Bone marrow (tissue), 2 donors: ENCODE measurements at regions not wholly inside any gene's neighbourhood (a gene's known extent, or its start where the extent isn't known, plus 50 kb on each side); places are given as distances from the start of the nearest gene placed in this dataset.

ENCODE experiments used
- DNase-seq, 2 donors: peaks; one replicate each; lab custom pipeline; 2025; lab: John Stamatoyannopoulos, UW

DNA sequence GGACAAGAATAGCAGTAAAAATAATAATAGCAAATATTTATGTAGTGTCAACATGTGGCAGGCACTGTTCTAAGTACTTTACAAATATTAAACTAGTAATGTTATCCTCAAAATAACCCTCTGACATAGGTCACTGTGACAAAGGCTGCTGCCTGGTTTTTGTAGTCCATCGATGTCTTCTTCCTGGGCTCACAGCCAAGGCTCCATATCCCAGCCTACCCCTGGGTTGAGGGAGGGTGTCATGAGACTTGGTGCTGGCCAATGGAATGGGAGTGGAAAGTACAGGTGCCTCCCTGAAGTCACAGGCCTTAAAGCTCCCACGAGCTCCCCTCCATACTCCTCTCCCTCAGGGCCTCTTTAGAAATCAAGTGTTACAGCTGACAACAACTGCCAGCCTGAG lies 159.3 kb downstream of the CYRIA start:
- no peak for DNase-seq

DNA sequence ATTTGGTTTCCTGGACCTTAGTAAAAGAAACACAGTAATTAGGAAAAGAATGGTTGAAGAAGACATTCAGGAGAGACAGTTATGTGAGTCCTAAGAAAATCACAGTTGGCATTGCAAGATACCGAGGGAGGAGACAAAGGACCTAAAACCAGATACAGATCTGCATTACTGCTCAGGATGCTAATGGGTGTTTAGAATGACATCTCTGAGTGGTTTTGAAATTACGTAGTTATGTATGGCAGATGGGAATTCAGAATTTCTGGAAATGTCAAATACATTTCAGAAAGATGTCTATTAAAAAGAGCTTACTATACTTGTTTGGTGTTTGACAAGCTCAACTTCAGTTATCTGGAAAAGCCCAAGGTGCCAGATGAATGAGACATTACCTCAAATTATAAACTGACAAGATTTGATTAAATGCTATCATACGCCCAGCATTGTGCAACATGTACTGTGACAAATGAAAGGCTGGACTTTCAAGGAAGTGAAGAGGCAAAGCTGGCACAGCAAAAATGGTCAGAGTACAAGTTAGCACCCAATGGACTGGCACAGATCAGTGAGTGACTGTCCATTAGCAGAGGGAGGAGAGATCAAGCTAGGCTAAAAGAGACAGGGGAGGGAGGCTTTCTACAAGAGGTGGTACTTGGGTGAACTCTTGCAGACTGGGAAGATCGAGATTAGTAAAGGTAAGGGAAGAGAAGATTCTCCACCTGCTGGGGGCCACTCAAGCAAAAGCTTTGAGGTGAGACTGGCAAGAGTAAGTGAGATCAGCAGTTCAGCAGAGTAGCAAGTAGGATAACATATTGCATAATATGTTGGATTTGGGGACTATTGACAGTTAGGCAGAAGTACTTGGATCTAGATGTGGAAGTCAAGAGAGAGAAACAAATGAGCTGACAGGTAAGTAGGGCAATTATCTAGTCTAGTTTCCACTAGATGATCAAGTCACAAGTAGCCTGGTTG lies 168.9 kb downstream of the CYRIA start:
- DNase-seq: no peak

DNA sequence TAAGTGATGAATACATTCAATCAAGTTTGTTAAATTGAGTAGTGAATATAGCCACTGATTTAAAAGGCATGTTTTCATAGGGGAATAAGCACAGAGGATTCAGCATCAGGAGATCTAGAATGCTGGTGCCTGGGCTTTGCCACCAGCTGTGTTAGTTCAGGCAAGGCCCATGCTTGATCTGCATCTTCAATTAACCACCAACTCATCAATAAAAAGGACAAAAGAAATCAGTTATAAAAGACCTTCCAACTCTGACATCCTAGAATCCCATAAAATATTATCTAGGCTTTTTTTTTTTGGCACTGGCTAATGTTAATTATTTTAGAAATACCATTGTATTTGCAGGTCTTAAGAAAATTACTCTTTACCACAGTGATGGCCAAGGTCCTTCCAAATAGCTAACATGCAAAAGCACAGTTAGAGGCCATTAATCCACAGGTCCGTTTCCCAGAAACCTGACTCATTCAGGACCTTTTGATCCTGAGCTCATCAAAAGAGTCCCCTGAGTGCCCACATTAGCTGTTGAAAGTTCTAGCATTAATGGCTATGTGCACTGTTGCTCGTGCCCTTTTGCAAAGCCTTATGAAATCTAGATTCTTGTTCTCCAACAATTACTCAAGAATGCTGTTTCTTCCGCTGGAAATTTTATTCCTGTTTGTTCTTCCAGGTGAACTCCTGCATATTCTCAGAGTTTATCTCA lies 170.0 kb downstream of the CYRIA start:
- no peak for DNase-seq

DNA sequence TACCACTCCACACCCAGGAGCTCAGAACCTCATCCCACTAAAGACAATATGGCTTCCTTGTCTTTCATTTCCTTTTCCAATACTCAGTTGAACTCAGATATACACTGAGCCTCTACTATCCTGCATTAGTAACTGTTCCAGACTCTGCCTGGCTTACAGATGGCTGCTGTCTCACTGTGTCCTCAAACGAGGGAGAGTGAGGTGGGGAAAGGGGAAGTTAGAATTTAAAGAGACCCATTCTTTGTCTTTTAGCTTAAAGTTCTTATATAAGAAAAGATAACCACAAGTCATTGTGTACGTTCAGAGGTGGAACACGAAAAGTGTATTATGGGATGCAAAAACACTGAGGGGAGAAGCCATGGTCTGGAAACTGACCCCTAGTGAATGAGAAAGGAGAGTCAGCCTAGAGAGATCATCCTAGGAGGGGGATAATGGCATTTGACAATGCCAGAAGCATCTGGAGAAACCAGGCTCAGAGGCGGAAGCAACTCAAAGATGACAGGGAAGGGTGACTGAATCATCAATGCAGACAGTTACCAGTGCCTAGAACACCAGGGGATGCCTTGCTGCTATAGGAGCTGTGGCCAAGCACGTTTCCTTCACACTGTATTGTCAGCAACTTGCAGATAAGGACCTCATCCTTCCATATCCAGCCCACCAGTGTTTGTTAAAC lies 170.7 kb downstream of the CYRIA start:
- no peak for DNase-seq

DNA sequence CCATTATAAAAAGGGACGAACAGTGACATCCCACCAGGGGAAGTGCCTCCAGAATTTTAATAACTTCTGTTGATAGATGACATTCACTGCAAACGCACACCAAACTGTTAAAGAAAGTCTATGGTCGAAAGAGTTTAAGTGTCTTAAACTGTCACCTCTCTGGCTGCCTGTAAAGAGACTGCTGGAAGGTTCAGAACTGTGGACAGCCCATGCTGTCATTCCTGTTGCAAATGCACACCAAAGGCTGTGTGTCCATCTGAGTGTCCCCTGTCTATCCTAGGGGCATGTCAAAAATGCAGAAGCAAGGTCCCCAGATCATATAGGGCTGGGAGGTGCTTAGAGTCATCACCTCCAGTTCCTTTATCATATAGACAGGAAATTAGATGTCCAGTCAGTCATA lies 171.8 kb downstream of the CYRIA start:
- no peak for DNase-seq

DNA sequence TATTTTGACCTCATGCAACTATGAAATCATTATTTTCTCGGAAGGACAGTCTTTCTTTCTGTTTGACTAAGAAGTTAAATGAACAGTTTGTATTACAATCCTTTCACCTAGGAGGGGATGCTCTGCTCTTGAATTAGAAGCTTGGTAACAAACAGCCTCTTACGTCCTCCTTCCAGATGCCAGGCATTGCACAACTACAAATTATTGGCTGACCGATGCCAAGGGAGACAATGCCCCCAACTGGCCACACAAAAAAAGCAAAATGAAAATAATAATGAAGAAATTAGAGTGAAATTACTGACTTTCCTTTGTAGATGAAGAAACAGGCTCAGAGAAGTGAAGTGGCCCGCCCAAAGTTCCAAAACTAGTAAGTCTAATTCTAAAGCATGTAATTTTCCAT lies 177.9 kb downstream of the CYRIA start:
- no peak for DNase-seq

DNA sequence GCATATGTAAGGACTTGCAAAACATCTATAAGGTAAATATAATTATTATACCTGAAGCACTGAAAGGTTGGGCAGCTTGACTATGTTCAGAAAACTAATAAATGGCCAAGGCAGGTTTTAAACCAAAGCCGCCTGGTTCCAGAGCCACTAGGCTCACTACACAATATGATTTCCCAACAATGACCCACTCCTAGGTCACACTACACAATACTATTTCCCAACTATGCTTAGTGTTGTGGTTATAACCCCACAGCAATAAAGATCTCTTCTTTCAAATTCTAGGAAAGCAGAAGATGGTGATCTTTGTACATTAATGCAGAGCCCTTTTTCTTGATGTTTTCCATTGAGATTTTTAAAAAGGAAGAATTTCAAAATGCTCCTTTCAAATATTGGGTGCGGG lies 180.4 kb downstream of the CYRIA start:
- DNase-seq: no peak

DNA sequence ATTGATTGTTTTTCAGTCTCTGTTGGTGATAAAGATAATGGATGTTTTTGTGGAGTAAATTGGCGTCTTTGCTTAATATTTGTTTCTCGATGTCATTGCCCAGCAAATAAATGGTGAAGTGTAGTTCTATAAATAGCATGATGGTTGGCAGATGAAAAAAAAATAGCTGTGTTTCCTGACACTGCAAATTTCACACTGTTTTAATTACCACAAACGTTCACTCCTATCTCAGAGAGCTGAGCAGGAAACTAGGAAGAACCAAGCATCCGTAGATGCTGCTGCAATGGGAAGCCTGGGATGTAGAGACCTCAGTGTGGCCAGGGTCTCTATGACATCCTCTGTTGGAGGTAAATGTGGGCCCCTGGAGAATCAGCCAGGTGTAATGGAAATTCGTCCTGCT lies 183.2 kb downstream of the CYRIA start:
- DNase-seq: no peak

DNA sequence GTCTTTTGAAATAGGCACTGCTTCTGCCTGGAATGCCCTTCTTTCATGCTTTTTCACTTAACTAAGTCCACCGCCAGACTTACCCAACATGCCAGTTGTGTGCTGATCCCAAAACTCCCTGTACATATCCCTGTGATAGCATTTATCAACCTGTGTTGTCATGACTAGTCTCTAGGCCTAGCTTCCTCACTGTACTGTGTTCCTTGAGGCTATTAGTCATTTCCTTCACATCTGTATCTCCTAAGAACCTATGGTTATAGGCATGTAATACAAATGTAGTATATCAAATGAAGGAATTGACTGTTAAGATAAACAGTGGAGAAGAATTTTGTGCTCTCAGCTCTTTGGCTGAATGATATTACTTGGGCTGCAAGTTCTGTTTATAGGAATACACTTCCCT lies 184.3 kb downstream of the CYRIA start:
- DNase-seq: no peak

DNA sequence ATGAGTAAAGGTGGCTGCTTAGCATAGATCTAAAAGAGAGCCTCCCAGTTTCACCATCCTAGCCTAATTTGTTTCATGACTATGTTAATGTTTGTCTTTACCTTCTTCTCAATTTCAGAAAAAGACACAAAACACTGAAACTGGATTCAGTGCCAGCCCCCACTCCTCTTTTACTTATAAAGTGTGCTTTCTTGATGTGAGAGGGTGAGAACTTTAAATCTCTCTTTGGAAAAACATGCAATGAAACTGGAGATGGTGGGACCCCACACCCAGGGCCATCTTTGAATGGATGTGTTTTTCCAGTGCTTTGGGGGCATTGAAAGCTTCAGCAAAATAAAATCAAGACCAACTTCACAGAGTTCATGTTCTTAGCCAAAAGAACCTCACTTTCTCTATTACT lies 185.9 kb downstream of the CYRIA start:
- no peak for DNase-seq

DNA sequence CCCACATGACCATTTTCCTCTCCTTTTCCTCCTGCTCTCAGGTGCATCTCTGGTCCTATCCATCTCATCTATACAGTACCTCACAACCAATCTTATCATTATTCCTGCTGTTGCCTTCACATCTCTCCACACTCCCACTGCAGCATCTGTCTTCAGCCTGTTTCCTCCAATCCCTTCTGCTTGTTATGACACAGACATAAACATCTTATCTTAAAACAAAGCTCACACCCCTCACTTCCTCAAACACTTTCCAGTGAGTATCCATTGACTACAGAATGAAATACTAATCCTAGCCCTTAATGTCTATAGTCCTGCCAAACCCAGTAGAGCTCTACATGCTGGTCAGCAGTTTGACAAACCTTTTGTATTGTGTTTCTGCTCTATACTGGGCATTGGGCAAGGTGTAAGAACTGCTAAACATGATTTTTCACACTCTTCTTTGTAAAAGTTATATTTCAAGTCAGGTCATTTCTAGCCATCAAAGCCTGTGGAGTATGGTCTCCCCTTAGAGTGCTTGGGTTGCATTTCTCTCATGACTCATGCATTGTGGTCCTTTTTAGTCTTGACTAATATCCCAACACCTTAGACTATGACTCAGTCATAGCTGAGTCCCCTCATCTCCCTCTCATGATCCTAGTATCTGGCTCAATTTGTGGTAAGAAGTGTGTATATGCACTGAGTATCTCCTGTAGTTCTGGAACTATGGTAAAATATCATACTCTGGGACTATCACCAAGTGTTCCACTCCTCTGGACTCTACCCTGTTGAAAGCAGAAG lies 187.0 kb downstream of the CYRIA start:
- DNase-seq: no peak

DNA sequence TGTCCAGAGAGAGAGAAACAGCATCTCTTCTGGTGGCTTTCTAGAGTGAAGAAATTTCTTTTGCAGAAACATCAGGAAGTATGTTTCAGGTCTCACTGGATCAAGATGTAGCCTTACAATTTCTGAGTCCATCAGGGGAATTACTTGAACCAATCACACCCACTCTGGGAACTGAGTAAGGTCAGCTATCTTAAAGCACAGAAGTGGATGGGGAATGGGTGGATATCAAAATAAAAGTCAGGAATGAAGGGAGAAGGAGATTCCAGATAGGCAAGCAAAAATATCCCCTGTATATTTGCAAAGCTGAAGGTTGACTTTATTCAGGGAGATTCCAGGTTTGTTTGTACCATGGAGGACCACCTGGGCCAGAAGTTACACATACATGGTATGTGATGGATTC lies 188.0 kb downstream of the CYRIA start:
- DNase-seq: no peak

DNA sequence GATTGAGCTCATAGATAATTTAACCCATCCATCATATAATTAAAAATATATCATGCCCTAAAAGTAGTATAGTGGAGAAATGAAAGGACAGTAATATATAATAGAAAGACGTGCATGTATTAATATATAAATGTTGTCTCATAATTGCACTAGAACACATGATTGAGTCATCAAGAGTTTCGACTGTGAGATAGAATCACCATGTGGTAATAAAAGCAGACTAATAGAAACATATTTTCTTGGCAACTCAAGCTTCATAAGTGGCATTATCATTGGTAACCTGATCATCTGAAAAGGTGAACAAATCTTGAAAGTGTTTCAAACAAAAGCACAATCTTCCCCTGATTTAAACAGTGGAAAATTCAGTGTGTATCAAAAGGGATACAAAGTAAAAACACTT lies 188.8 kb downstream of the CYRIA start:
- no peak for DNase-seq

DNA sequence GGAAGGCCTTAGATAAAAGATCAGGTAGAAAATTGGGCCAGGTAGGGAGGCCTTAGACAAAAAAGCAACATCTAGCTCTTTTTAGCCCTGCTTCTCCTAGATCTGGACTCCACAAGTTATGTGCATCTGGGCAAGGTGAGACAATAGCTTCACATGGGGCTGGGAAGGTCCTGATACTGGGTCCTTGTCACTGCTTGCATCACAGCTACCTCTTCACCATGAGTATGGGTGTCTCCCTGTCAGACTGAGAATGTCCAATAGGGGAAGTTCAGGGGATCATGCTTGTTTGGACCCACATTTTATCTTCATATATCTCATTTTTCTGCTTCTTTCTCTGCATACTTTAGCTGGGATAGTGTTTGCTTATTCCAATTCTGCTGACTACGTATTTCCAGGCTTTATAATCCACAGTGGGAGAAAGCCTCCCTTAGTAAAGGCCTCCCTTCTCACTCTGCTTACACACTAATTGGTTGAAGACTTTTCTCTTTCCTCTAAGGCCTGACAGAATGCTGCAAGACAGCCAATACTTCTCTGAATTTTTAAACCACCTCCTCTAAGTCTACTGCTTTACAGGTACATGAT lies 189.6 kb downstream of the CYRIA start:
- no peak for DNase-seq

DNA sequence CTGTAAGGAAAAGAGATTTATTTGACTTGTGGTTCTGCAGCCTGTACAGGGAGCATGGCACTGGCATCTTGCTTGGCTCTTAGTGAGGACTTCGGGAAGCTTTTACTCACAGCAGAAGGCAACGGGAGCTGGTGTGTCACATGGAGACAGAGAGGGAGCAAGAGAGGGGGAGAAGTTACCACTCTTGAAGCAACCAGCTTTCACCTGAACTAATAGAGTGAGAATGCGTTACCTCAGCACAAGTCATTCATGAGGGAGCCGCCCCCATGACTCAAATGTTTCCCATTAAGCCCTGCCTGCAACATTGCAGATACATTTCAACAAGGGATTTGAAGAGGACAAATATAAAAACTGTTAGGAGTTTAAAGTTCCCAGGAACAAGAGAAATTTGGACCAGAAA lies 190.0 kb downstream of the CYRIA start:
- DNase-seq: no peak

DNA sequence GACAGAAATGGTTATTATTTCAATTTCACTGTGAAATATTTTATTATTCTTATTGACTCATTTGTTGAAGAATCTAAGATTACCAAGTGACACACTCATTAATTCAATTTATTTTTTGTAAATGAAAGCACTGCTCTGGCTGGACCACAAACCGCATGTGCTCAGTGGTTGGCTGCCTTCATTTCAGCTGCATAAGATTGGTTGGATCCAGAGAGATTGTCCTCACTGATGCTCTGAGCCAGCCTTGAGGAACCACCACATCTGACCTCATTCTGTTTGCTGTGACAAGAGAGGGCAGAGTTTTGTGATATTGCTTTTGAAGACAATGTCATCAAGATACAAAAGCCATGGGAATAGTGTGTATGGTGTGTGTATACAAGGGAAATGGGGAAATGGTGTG lies 192.1 kb downstream of the CYRIA start:
- no peak for DNase-seq

DNA sequence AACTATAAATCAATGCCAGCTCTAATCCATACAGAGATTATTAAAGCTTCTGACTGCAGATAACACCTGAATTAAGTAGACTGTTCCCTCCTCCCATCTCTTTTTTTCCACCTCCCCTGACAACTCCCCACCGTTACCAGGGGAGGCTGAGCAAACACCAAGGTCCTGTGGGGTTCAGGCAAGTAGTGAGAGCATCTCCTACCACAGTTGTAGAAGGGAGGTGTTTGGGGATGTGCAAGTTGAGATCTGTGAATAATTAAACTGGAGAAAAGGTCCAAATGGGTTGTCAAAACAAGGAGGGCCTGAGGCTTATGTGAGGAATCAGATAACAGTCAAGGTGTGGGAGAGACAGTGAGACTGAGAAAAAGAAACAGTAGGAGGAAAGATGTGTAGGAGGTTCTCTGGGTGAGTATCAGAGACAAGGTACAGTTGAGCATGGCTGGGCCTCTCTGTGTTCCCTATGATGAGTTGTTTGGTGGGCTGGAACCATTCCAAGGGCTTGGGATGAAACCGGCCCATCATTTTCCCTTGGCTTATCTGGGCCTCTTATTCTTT lies 194.6 kb downstream of the CYRIA start:
- no peak for DNase-seq

DNA sequence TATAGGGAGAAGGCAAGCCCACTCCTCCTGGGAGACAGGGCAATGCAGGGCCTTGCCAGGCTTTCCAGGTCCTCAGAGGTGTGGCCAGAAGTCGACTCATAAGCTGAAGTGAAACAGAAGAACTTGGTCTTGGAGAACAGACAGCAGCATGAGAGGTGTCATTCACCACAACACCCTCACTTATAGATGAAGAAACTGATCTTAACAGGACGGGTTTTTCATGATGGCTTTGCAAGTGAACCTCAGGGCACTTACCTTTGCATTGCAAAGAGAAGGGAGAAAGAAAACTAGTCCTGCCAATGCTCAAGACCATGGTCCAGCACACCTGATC lies 198.8 kb downstream of the CYRIA start:
- DNase-seq: no peak

DNA sequence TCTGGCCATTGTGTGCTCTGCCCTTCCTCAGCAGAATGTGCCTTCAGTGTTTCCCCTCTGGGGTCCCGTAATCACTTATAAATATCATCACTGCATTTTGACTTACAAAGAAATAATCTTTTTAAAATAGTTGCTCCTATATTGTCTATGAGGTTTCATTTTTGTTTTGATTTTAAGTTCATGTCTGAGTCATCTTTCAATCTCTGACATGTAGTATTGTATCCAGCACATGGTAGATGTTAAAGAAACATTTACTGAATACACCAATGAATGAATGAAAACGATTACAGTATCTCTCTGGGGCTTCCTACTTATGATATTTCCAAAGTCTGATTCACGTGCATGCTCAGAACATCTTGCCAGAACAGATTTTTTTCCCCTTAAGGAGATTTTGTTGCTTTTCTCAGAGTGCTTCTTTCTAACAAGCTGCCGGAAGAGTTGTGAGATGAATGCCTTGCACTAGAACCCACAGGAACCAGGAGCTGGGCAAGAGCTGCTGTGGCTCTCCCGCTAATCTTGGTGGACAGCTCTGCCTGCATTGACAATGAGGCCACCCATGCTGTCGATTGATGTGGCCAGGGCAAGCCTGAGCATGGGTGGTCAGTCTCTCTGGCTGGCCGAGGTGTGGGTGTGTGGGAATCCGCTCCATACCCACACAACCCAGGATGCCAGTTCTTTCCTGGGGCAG lies 199.4 kb downstream of the CYRIA start:
- no peak for DNase-seq

DNA sequence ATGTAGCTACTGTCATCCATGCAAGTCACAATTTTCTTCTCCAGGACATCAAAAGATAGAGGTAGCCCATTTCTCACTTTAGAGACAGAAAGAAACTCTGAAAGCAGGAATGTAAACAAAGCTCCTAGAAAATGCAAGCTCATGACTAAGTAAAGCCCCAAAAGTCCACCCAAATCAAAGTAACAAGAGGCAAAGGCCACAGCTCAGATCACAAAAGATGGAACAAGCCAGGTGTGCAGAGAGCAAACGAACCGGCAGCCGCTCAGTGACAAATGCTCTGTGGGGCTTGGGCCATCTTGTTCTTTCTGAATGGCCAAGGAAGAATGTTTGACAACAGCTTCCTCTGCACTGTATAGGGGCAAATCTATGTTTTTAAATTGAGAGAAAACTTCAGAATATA lies 201.0 kb downstream of the CYRIA start:
- DNase-seq: no peak

DNA sequence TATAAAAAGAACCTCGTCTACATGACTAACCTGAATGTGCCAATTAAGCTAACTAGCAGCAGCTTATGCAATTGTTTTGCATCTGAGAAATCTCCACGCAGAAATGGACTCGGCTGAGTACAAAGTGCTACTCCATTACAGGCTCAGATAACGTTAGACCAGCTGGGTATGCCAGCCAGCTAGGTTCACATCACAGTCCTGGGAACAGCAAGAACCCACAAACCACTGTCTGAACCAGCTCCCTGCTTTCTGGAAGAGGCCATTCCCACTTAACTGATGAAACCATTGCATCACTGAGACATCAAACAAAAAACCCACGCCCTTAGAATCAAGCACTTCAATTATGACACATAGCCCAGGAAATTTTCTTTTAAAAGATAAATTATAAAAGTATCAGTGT lies 202.7 kb downstream of the CYRIA start:
- DNase-seq: no peak
